GM12873 (cell line): ENCODE measurements at regions not wholly inside any gene's neighbourhood (a gene's known extent, or its start where the extent isn't known, plus 50 kb on each side); places are given as distances from the start of the nearest gene placed in this dataset.

Experiments
- TF ChIP-seq, protein P1 (sequence below): IDR thresholded peaks from 2 replicates; pipeline ENCODE4 v1.5.1; 2012; ENCODE audit warnings: low read depth, mild to moderate bottlenecking, moderate library complexity, low read length, control low read depth; ENCODE audit not compliant: insufficient read depth; ENCODE audit errors: missing control alignments

GRCh38 chr13:50078895-50079654 is 63.8 kb downstream of the KCNRG start:
- TF ChIP-seq, protein P1, sequence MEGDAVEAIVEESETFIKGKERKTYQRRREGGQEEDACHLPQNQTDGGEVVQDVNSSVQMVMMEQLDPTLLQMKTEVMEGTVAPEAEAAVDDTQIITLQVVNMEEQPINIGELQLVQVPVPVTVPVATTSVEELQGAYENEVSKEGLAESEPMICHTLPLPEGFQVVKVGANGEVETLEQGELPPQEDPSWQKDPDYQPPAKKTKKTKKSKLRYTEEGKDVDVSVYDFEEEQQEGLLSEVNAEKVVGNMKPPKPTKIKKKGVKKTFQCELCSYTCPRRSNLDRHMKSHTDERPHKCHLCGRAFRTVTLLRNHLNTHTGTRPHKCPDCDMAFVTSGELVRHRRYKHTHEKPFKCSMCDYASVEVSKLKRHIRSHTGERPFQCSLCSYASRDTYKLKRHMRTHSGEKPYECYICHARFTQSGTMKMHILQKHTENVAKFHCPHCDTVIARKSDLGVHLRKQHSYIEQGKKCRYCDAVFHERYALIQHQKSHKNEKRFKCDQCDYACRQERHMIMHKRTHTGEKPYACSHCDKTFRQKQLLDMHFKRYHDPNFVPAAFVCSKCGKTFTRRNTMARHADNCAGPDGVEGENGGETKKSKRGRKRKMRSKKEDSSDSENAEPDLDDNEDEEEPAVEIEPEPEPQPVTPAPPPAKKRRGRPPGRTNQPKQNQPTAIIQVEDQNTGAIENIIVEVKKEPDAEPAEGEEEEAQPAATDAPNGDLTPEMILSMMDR: no peak

GRCh38 chr13:50079655-50080202 is 64.5 kb downstream of the KCNRG start:
- TF ChIP-seq, protein P1: no peak

GRCh38 chr13:50080203-50080910 is 65.1 kb downstream of the KCNRG start:
- TF ChIP-seq, protein P1: no peak

DNA sequence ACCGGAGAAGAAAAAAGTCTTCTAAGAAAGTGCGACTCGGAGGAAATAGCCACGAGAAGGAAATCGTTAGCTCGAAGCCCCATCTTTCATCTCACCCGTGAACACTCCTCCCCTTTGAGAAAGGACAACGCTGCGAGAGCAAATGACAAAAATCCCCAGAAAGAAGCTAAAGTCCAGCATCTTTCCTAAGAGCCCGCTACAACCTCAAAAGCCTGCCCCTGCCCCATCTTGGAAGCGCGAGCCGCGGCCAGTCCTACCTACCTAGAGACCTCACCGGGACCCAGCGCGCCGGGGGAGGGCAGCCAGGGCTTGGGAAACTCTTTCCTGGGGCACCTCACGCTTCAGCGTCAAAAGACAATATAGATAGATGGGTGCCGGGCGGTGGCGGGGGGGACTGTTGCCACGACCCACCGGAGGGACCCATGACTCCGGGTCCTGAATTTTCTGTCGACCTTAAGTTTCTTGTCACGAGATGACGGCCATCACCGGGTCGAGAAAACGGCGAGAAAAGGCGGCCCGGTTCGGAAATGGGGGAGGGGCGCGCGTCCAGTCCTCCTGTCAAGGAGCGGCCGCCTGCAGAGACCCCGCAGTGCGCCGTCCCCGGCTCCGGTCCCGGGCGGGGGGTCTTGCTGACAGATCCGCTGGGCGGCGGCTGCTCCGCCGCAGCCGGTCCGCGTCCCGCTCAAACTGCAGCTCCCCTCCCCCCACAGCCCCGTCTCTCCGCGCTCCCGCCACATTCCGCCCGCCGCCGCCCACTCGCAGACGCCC is 65.9 kb downstream of the KCNRG start:
- TF ChIP-seq, protein P1: no peak

DNA sequence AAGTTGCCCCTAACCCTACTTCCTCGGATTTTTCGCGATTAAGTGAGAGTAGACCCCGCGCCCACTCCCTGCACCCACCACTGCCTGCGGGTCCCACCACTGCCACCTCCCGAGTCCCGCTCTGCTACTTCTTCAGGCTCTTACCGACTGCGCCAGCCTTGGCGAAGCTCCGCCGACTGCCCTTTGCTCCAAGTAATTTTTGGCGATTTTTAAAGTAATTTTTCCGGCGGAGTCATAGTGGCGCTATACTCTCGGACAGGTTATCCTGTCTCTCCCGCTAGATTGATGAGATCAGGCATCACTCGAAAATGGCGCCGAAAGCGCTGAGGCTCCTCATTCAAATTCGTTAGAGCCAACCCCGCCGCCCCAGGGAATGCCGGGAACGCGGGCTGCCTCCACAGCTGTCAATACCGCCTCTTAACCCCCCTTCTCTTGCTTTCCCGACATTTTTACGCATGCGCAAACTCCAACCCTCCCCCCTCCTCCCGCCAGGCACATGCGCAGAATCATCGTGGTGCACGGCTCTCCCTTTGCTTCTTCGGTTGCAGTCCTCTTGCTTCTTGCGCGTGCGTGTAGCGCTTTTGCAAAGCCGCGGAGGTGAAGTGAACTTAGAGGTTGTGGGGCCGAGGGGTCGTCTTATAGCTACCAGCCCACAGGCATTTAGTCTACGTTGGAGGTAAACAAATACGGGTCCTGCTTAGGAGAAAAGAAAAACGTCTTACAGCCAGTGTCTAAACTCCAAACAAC is 66.6 kb downstream of the KCNRG start:
- TF ChIP-seq, protein P1: peak; percentile 36

- TF ChIP-seq, protein P1: no peak
Measured at GRCh38 chr13:50082426-50083281, 67.4 kb downstream of the KCNRG start.
